HG03432 (cell line): ENCODE measurements at regions not wholly inside any gene's neighbourhood (a gene's known extent, or its start where the extent isn't known, plus 50 kb on each side); places are given as distances from the start of the nearest gene placed in this dataset.
A peak's percentile ranks its signal among the peaks of the same experiment; 100 is the strongest.

Experiments
- ATAC-seq: cut with Tn5 transposase; IDR thresholded peaks from one replicate; pipeline ENCODE4 v1.9.1; 2021; ENCODE audit warnings: mild to moderate bottlenecking, moderate library complexity; ENCODE audit not compliant: unreplicated experiment

- no peak for ATAC-seq
Measured at GRCh38 chr4:144302704-144303536, 162.4 kb upstream of the GYPA start.

GRCh38 chr4:144304025-144304424 is 163.5 kb upstream of the GYPA start:
- no peak for ATAC-seq

GRCh38 chr4:144310535-144310934 is 170.0 kb upstream of the GYPA start:
- no peak for ATAC-seq

- ATAC-seq, result no peak
Measured at GRCh38 chr4:144313370-144313769, 172.9 kb upstream of the GYPA start.

- ATAC-seq, result peak; percentile 71
Measured at GRCh38 chr4:144316869-144317268, 176.4 kb upstream of the GYPA start.

GRCh38 chr4:144318797-144319196 is 178.3 kb upstream of the GYPA start:
- no peak for ATAC-seq

GRCh38 chr4:144336633-144337032 is 196.1 kb upstream of the GYPA start:
- ATAC-seq, result no peak

GRCh38 chr4:144338148-144338547 is 197.6 kb upstream of the GYPA start:
- peak; percentile 63 for ATAC-seq

- ATAC-seq, result no peak
Measured at GRCh38 chr4:144338834-144339233, 198.3 kb upstream of the GYPA start.

GRCh38 chr4:144340931-144341330 is 200.4 kb upstream of the GYPA start:
- no peak for ATAC-seq

GRCh38 chr4:144342949-144343760 is 202.6 kb upstream of the GYPA start:
- ATAC-seq, result no peak

- ATAC-seq, result no peak
Measured at GRCh38 chr4:144347121-144347520, 206.6 kb upstream of the GYPA start.

- ATAC-seq, result no peak
Measured at GRCh38 chr4:144350706-144351105, 210.2 kb upstream of the GYPA start.

GRCh38 chr4:144351306-144351705 is 210.8 kb upstream of the GYPA start:
- no peak for ATAC-seq

GRCh38 chr4:144353292-144353691 is 212.8 kb upstream of the GYPA start:
- no peak for ATAC-seq

- ATAC-seq, result peak; percentile 98
Measured at GRCh38 chr4:144355811-144356757, 215.6 kb upstream of the GYPA start.

- no peak for ATAC-seq
Measured at GRCh38 chr4:144356941-144357381, 216.4 kb upstream of the GYPA start.

- peak; percentile 42 for ATAC-seq
Measured at GRCh38 chr4:144357975-144358374, 217.5 kb upstream of the GYPA start.

GRCh38 chr4:144360146-144360793 is 219.8 kb upstream of the GYPA start:
- no peak for ATAC-seq

- no peak for ATAC-seq
Measured at GRCh38 chr4:144362366-144362765, 221.8 kb upstream of the GYPA start.
